WERI-Rb-1 (cell line): ENCODE measurements at regions not wholly inside any gene's neighbourhood (a gene's known extent, or its start where the extent isn't known, plus 50 kb on each side); places are given as distances from the start of the nearest gene placed in this dataset.

ENCODE experiments used
- DNase-seq: peaks from one replicate; pipeline ENCODE4 v3.0.0-alpha.2; 2020
- H3K27ac ChIP-seq: fragments of 250-450 bp; sonication (Bioruptor Pico); 2 replicates; pipeline ENCODE4 v1.5.1; 2020; ENCODE audit warnings: mild to moderate bottlenecking, moderate library complexity
- H3K27me3 ChIP-seq: fragments of 250-450 bp; sonication (Bioruptor Pico); 2 replicates; pipeline ENCODE4 v1.5.1; 2021; ENCODE audit warnings: mild to moderate bottlenecking, low read depth, moderate library complexity; ENCODE audit not compliant: insufficient read depth, severe bottlenecking
- H3K36me3 ChIP-seq: fragments of 250-450 bp; sonication (Bioruptor Pico); 2 replicates; pipeline ENCODE4 v1.5.1; 2020; ENCODE audit warnings: mild to moderate bottlenecking, moderate library complexity
- H3K4me3 ChIP-seq: 2 replicates; pipeline ENCODE4 v1.5.1; 2011; ENCODE audit warnings: low read depth, mild to moderate bottlenecking, control low read depth, low read length
- H3K9me3 ChIP-seq: fragments of 250-450 bp; sonication (Bioruptor Pico); 2 replicates; pipeline ENCODE4 v1.5.1; 2021; ENCODE audit warnings: mild to moderate bottlenecking, moderate library complexity; ENCODE audit not compliant: severe bottlenecking
- CTCF ChIP-seq: IDR thresholded peaks from 2 replicates; pipeline ENCODE4 v1.5.1; 2011; ENCODE audit warnings: low read depth, mild to moderate bottlenecking, control low read depth, inconsistent platforms, low read length

- H3K9me3 ChIP-seq, result no peaks in the 10 kb centered on the region
- H3K27ac ChIP-seq, result no peak overlapping the region
- H3K27me3 ChIP-seq, result no peaks in the 10 kb centered on the region
- no peak for TF ChIP-seq CTCF
- DNase-seq, result no peak
- H3K36me3 ChIP-seq, result no peaks in the 10 kb centered on the region
- no peak overlapping the region for H3K4me3 ChIP-seq
These were observed 176.9 kb downstream of the VAPA start for GRCh38 chr18:10090668-10091067.

GRCh38 chr18:10093445-10093844, 179.6 kb downstream of the VAPA start:
- Histone ChIP-seq H3K36me3 (no peaks in the 10 kb centered on the region), H3K4me3 (no peak overlapping the region), H3K27me3 (no peaks in the 10 kb centered on the region), H3K27ac (no peak overlapping the region), H3K9me3 (no peaks in the 10 kb centered on the region)
- DNase-seq, result no peak
- TF ChIP-seq CTCF, result no peak

- no peaks in the 10 kb centered on the region for H3K9me3 ChIP-seq
- DNase-seq, result no peak
- no peak for TF ChIP-seq CTCF
- H3K4me3 ChIP-seq, result no peak overlapping the region
- no peaks in the 10 kb centered on the region for H3K36me3 ChIP-seq
- H3K27ac ChIP-seq, result no peak overlapping the region
- H3K27me3 ChIP-seq, result no peaks in the 10 kb centered on the region
These were observed 180.3 kb downstream of the VAPA start for GRCh38 chr18:10094154-10094553.

GRCh38 chr18:10094655-10095054, 180.8 kb downstream of the VAPA start:
- TF ChIP-seq CTCF, result no peak
- DNase-seq, result no peak
- H3K4me3 ChIP-seq, result no peak overlapping the region
- no peaks in the 10 kb centered on the region for H3K27me3 ChIP-seq
- no peaks in the 10 kb centered on the region for H3K9me3 ChIP-seq
- no peaks in the 10 kb centered on the region for H3K36me3 ChIP-seq
- no peak overlapping the region for H3K27ac ChIP-seq

GRCh38 chr18:10095356-10095755, 181.5 kb downstream of the VAPA start:
- Histone ChIP-seq H3K9me3 (no peaks in the 10 kb centered on the region), H3K4me3 (no peak overlapping the region), H3K27me3 (no peaks in the 10 kb centered on the region), H3K27ac (no peak overlapping the region), H3K36me3 (no peaks in the 10 kb centered on the region)
- no peak for DNase-seq
- no peak for TF ChIP-seq CTCF

- no peak for TF ChIP-seq CTCF
- Histone ChIP-seq H3K9me3 (no peaks in the 10 kb centered on the region), H3K27me3 (no peaks in the 10 kb centered on the region), H3K36me3 (no peaks in the 10 kb centered on the region), H3K4me3 (no peak overlapping the region), H3K27ac (no peak overlapping the region)
- DNase-seq, result no peak
These were observed 185.8 kb downstream of the VAPA start for GRCh38 chr18:10099539-10100140.
